ENCODE measurements at regions not wholly inside any gene's neighbourhood (a gene's known extent, or its start where the extent isn't known, plus 50 kb on each side); places are given as distances from the start of the nearest gene placed in this dataset.

GRCh38 chr9:3758816-3759576 lies 233.2 kb upstream of the RFX3 start:
- no peak overlapping the region for H3K4me3 ChIP-seq (ENCODE audit: low read length)
- no peak for TF ChIP-seq CTCF (IDR thresholded peaks at IDR 0.05; ENCODE audit: insufficient read depth, low read depth, low read length, missing control alignments)
- peak; percentile 50 for DNase-seq (ENCODE audit: low read depth)

- no peak overlapping the region for H3K4me3 ChIP-seq (ENCODE audit: low read length)
- DNase-seq (ENCODE audit: low read depth), result no peak
- no peak for TF ChIP-seq CTCF (IDR thresholded peaks at IDR 0.05; ENCODE audit: insufficient read depth, low read depth, low read length, missing control alignments)
Measured at GRCh38 chr9:3756071-3756470, 230.3 kb upstream of the RFX3 start.

- no peak for TF ChIP-seq CTCF (IDR thresholded peaks at IDR 0.05; ENCODE audit: insufficient read depth, low read depth, low read length, missing control alignments)
- no peak overlapping the region for H3K4me3 ChIP-seq (ENCODE audit: low read length)
Measured at GRCh38 chr9:3751125-3751758, 225.4 kb upstream of the RFX3 start.

GRCh38 chr9:3750321-3750720 lies 224.5 kb upstream of the RFX3 start:
- DNase-seq (ENCODE audit: low read depth), result no peak
- TF ChIP-seq CTCF (IDR thresholded peaks at IDR 0.05; ENCODE audit: insufficient read depth, low read depth, low read length, missing control alignments), result no peak
- no peak overlapping the region for H3K4me3 ChIP-seq (ENCODE audit: low read length)

More at GRCh38 chr9:3751125-3751758, 225.4 kb upstream of the RFX3 start:
- peak; percentile 8 for DNase-seq (ENCODE audit: low read depth)

- H3K4me3 ChIP-seq (ENCODE audit: low read length), result no peak overlapping the region
- peak; percentile 90 for DNase-seq (ENCODE audit: low read depth)
- TF ChIP-seq CTCF (IDR thresholded peaks at IDR 0.05; ENCODE audit: insufficient read depth, low read depth, low read length, missing control alignments), result no peak
Measured at GRCh38 chr9:3746296-3747275, 220.8 kb upstream of the RFX3 start.

- DNase-seq (ENCODE audit: low read depth), result no peak
Measured at GRCh38 chr9:3743901-3744413, 218.2 kb upstream of the RFX3 start.

More at GRCh38 chr9:3743901-3744413, 218.2 kb upstream of the RFX3 start:
- no peak for TF ChIP-seq CTCF (IDR thresholded peaks at IDR 0.05; ENCODE audit: insufficient read depth, low read depth, low read length, missing control alignments)
- no peak overlapping the region for H3K4me3 ChIP-seq (ENCODE audit: low read length)

Data from epithelial cell of esophagus (primary cell).